GM18867 (cell line): ENCODE measurements at regions not wholly inside any gene's neighbourhood (a gene's known extent, or its start where the extent isn't known, plus 50 kb on each side); places are given as distances from the start of the nearest gene placed in this dataset.

Source experiments
- ATAC-seq: cut with Tn5 transposase; IDR thresholded peaks from one replicate; pipeline ENCODE4 v1.9.1; 2021; ENCODE audit warnings: mild to moderate bottlenecking, moderate library complexity; ENCODE audit not compliant: unreplicated experiment

GRCh38 chr5:73267766-73268435 lies 94.9 kb downstream of the TMEM174 start:
- no peak for ATAC-seq

- no peak for ATAC-seq
Measured at GRCh38 chr5:73266925-73267765, 94.2 kb downstream of the TMEM174 start.

DNA sequence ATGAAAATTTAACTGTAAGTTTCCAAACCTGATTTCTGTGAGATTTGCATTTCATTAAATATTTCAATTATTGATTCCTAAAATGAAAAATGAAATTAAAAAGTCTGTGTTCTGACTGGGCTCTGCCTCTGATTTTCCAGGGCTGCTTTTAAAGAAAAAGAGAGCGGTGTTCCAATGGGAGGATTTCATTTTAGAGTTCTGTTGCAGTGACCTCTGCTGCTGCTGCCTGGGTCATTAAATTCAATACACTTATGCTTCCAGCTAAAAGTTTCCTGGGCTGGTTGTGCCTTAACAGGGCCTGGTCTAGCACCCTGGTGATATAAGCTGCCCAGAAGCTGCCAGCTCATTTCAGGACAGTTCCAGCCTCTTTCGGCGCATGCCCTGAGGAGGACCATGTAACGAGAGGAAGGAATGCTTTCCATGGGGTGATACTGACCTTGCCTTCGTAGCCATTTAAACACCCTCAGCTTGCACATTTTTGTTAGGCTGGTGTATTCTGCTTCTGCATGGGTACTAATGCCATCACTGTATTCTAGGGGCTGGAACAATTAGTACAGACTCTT lies 93.3 kb downstream of the TMEM174 start:
- no peak for ATAC-seq

GRCh38 chr5:73265641-73266040 lies 92.6 kb downstream of the TMEM174 start:
- ATAC-seq = no peak

DNA sequence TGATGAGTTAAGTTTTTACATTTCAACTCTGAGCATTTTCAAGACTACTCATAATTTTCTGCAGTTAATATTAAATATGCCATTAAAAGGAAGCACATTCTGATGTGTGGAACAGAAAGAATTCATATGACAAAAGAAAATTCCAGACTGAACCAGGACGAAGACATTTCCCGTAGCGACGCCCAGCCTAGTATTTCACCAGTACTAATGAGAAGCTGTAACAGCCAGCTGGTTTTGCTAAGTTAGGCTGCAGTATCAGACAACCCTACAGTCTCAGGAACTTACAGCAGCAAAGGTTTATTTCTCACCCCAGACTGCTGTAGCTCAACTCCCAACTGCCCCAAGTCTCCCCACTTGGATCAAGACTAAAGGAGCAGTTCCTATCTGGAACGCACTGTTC lies 91.6 kb downstream of the TMEM174 start:
- no peak for ATAC-seq

- ATAC-seq = no peak
Measured at GRCh38 chr5:73263001-73263710, 90.2 kb downstream of the TMEM174 start.

- ATAC-seq = no peak
Measured at GRCh38 chr5:73256862-73257261, 83.9 kb downstream of the TMEM174 start.

GRCh38 chr5:73256462-73256861 lies 83.5 kb downstream of the TMEM174 start:
- ATAC-seq = no peak

GRCh38 chr5:73256012-73256411 lies 83.0 kb downstream of the TMEM174 start:
- no peak for ATAC-seq

DNA sequence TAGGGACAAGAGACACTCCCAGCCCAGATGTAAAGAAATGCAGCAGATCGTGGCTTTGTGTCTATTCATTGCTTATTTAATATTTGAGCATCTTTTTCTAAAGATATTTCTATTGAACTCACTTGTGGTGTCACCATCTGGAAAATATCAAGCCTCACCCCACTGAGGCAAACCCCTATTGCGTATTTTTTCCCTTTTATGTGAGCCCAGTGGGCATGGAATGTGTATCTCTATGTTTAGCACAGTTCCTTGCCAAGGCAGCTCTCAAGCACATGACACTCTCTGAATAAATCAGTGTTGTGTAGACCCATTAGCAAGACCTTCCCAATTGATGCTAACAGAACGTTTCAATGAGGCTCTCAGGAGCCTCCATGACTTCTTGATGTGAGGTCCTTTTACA lies 81.6 kb downstream of the TMEM174 start:
- no peak for ATAC-seq

DNA sequence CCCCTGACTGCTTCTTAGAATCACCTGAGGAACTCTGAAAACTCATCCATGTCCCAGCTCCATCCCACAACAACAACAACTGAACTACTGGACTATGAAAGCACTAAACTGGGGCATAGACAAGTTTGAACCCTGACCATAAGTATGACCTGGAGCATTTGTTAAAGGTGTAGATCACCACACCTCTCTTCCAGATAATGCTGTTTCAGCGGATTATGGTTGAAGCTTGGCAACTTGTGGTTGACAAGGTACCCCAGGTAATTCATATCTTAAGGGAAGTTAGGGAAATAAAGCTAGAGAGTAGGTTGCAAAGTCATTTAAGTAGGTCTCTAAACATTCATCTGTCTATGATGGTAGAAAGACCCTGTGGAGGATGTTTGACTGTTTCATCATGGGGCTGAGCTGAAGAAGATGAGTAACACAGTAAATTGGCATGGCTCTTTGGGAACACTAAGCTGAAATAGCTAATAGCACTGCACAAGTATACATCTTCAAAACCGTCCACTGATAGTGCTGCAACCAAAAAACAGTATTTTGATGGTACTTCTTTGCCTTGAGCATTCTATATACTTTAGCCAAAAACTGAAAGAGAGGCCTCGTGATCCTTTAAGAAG lies 80.2 kb downstream of the TMEM174 start:
- ATAC-seq = no peak

- no peak for ATAC-seq
Measured at GRCh38 chr5:73250645-73251044, 77.7 kb downstream of the TMEM174 start.

GRCh38 chr5:73242735-73243134 lies 69.7 kb downstream of the TMEM174 start:
- ATAC-seq = no peak

- ATAC-seq = no peak
Measured at GRCh38 chr5:73238873-73239272, 65.9 kb downstream of the TMEM174 start.

- ATAC-seq = no peak
Measured at GRCh38 chr5:73236541-73237128, 63.6 kb downstream of the TMEM174 start.

- ATAC-seq = no peak
Measured at GRCh38 chr5:73234204-73234555, 61.2 kb downstream of the TMEM174 start.

DNA sequence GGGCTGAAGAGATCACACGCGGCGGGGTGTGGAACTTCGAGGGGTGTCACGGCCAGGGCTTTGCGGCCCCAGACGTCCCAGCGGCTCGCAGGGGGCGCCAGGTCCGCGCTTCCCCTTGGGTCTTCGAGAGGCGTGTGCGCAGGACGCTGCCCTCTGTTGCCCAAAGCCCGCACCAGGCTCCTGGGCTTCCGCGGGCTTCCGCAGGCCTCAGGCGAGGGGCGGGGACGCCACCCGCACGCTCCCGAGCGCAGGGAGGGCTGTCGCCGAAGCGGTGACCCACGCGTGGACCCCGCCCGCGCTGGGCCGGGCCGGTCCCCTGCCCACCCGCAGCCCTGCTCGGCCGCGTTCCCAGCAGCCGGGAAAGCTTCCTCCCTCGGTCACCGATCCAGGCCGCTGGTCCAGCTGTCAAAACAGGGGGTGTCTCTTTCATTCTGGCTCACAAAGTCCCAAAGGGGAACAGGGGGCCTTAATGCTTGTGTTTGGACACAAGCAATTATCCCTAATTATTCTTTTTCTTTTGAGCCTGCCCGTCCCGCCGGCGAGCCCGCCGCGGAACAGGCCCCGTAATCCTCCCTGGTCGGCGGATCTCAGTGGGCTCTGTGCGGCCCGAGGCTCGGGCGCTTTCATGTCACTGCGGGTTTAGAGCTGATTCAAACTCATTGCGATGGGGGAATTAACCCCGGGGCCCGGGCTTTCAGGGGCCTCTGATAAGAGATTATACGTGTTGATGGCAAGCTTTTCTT lies 60.6 kb downstream of the TMEM174 start:
- no peak for ATAC-seq

- no peak for ATAC-seq
Measured at GRCh38 chr5:73233053-73233460, 60.1 kb downstream of the TMEM174 start.

DNA sequence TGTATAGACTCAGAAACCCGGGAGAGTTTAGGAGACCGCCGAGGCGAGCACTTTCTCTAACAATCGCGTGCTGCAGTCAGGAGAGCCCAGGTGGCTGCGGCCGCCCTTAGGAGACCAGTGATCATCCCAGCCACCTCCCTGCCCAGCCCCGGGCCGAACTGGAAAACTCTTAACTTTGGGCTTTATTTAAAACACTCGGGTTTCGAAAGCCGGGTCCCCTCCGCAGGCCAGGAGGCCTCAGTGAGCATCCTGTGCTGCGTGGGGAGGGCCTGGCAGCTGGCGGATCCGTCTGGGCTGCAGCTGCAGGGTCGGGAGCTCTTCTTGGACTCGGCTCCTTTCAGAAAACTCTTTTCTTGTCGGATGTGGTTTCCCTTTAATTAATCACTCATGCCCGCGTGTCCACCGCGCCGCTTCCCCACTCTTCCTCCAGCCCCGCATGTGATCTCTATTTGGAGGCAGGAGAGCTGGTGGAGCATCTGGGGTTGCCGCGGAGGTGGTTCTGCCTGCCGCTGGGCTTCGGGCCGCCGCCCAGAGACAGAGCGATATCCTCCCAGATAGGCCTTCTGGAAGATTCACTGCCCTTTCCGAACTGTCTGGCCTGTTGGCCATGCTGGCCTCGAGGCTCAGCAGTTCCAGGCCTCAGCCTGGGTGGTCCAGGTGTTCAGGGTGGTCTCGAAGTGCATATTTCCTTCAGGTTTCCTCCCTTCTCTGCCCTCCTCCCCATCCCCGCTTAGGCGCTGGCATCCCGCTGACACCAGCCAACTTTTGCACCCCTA lies 59.5 kb downstream of the TMEM174 start:
- no peak for ATAC-seq
